IPS DF 19.7 (cell line): ENCODE measurements at regions not wholly inside any gene's neighbourhood (a gene's known extent, or its start where the extent isn't known, plus 50 kb on each side); places are given as distances from the start of the nearest gene placed in this dataset.
"Not testable (repeated sequence)": the region's sequence is repeated elsewhere in the genome, so short reads cannot be mapped to it uniquely, and the experiment has no call there.

Experiments
- DNase-seq: peaks from one replicate; pipeline ENCODE4 v3.0.0-alpha.2; 2013; ENCODE audit warnings: low read depth, low spot score

- no peak for DNase-seq
Observed at GRCh38 chr19:32022731-32023563, 322.5 kb upstream of the ZNF507 start.

- DNase-seq, result no peak
Observed at GRCh38 chr19:32023564-32023832, 321.9 kb upstream of the ZNF507 start.

GRCh38 chr19:32029235-32029634 lies 316.2 kb upstream of the ZNF507 start:
- DNase-seq, result no peak

- DNase-seq, result no peak
Observed at GRCh38 chr19:32032561-32032960, 312.8 kb upstream of the ZNF507 start.

- DNase-seq, result no peak
Observed at GRCh38 chr19:32035626-32036025, 309.8 kb upstream of the ZNF507 start.

GRCh38 chr19:32038021-32038920 lies 307.1 kb upstream of the ZNF507 start:
- no peak for DNase-seq

- DNase-seq, result no peak
Observed at GRCh38 chr19:32038961-32039360, 306.4 kb upstream of the ZNF507 start.

GRCh38 chr19:32039440-32039839 lies 306.0 kb upstream of the ZNF507 start:
- DNase-seq, result no peak

- DNase-seq, result no peak
Observed at GRCh38 chr19:32040236-32040635, 305.2 kb upstream of the ZNF507 start.

GRCh38 chr19:32041681-32042292 lies 303.6 kb upstream of the ZNF507 start:
- DNase-seq, result no peak

- no peak for DNase-seq
Observed at GRCh38 chr19:32047788-32048187, 297.6 kb upstream of the ZNF507 start.

- DNase-seq, result no peak
Observed at GRCh38 chr19:32053376-32053775, 292.0 kb upstream of the ZNF507 start.

GRCh38 chr19:32053861-32054260 lies 291.5 kb upstream of the ZNF507 start:
- DNase-seq, result no peak

- DNase-seq, result no peak
Observed at GRCh38 chr19:32058131-32058530, 287.3 kb upstream of the ZNF507 start.

GRCh38 chr19:32061315-32061714 lies 284.1 kb upstream of the ZNF507 start:
- DNase-seq, result no peak

GRCh38 chr19:32063601-32064000 lies 281.8 kb upstream of the ZNF507 start:
- no peak for DNase-seq

- no peak for DNase-seq
Observed at GRCh38 chr19:32066056-32066455, 279.4 kb upstream of the ZNF507 start.

- peak; percentile 52 for DNase-seq
Observed at GRCh38 chr19:32067685-32068084, 277.7 kb upstream of the ZNF507 start.

- DNase-seq, result no peak
Observed at GRCh38 chr19:32068793-32069192, 276.6 kb upstream of the ZNF507 start.

GRCh38 chr19:32070101-32070500 lies 275.3 kb upstream of the ZNF507 start:
- DNase-seq, result no peak

- DNase-seq, result no peak
Observed at GRCh38 chr19:32082028-32082427, 263.4 kb upstream of the ZNF507 start.

GRCh38 chr19:32084756-32085363 lies 260.6 kb upstream of the ZNF507 start:
- not testable (repeated sequence) for DNase-seq
